ENCODE measurements at regions not wholly inside any gene's neighbourhood (a gene's known extent, or its start where the extent isn't known, plus 50 kb on each side); places are given as distances from the start of the nearest gene placed in this dataset.

DNA sequence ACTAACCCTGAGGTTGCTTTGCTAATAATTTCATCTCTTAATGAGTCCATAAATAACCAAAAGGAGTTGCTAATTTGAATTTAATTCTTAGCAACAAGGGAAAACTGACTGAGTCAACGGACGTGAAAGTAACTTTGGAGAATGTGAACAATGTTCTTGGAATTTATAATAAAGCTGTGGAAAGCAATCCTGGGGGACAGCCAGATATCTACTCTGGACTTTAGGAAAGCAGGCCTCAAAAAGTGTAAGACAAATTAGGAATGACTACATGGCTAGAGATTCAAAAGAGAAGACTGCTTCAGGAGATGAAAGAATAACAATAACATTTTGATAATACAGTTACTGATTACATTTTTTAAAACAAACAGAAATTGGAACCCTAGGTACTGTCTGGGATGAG lies 318.4 kb upstream of the COL8A1 start:
- Histone ChIP-seq H3K4me3 (no peak overlapping the region), H3K36me3 (no peaks in the 10 kb centered on the region), H3K27me3 (no peaks in the 10 kb centered on the region), H3K9me3 (no peaks in the 10 kb centered on the region), H3K27ac (no peak overlapping the region), H3K4me1 (no peaks in the 10 kb centered on the region)
- intact Hi-C loops (cut with DNase I; ENCODE audit: low total_unique reads): no loop called here
- no peak for TF ChIP-seq POLR2A (IDR thresholded peaks at IDR 0.05)
- TF ChIP-seq, protein P1, sequence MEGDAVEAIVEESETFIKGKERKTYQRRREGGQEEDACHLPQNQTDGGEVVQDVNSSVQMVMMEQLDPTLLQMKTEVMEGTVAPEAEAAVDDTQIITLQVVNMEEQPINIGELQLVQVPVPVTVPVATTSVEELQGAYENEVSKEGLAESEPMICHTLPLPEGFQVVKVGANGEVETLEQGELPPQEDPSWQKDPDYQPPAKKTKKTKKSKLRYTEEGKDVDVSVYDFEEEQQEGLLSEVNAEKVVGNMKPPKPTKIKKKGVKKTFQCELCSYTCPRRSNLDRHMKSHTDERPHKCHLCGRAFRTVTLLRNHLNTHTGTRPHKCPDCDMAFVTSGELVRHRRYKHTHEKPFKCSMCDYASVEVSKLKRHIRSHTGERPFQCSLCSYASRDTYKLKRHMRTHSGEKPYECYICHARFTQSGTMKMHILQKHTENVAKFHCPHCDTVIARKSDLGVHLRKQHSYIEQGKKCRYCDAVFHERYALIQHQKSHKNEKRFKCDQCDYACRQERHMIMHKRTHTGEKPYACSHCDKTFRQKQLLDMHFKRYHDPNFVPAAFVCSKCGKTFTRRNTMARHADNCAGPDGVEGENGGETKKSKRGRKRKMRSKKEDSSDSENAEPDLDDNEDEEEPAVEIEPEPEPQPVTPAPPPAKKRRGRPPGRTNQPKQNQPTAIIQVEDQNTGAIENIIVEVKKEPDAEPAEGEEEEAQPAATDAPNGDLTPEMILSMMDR (IDR thresholded peaks at IDR 0.05): no peak
- DNase-seq (ENCODE audit: low spot score in 2 of 2): no peak

DNA sequence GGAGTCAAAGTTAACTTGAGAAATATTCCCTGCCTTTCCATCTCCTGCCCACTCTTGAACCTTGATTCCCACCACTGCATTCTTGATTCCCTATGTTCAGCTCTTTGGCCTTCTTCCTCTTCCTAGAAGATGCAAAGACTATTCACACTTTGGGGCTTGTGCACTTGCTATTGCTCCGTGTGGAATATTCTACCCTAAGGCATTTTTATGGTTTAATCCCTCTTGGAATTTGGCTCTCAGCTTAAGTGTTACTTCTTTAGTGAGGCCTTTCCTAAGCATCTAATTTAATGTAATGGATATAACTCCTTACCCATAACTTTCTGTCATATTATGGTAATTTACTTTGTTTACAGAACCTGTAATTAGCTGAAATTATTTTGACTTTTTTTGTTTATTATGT lies 318.9 kb upstream of the COL8A1 start:
- no peaks in the 10 kb centered on the region for H3K9me3 ChIP-seq
- no peak for DNase-seq (ENCODE audit: low spot score in 2 of 2)
- TF ChIP-seq, protein P1 (IDR thresholded peaks at IDR 0.05): no peak
- no peak for TF ChIP-seq POLR2A (IDR thresholded peaks at IDR 0.05)
- no peak for TF ChIP-seq POLR2AphosphoS5 (IDR thresholded peaks at IDR 0.05)
- no peak overlapping the region for H3K27ac ChIP-seq
- H3K36me3 ChIP-seq: no peaks in the 10 kb centered on the region
- H3K4me1 ChIP-seq: no peaks in the 10 kb centered on the region
- H3K27me3 ChIP-seq: no peaks in the 10 kb centered on the region
- no peak overlapping the region for H3K4me3 ChIP-seq
- intact Hi-C loops (cut with DNase I; ENCODE audit: low total_unique reads): no loop called here

DNA sequence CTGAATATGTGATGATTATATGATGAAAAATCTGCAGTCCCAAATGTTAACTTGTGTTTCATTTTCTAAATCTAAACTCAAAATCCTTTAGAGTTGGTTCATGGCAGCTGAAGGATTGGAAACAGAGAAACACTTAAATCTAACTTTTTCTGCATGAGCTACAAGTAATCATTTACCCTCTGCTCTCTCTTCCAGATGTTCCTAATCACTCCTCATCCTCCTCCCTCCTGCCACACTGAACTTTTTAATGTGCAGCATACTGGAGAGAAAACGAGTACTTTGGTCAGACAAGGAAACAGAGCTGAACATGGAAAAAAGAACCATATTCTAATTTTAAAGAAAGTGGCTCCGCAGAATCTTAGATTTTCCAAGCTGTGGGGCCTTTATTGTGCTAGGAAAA lies 321.2 kb upstream of the COL8A1 start:
- TF ChIP-seq, protein P1 (IDR thresholded peaks at IDR 0.05): no peak
- TF ChIP-seq POLR2A (IDR thresholded peaks at IDR 0.05) (no peak), POLR2AphosphoS5 (IDR thresholded peaks at IDR 0.05) (no peak)
- H3K36me3 ChIP-seq: no peaks in the 10 kb centered on the region
- intact Hi-C loops (cut with DNase I; ENCODE audit: low total_unique reads): no loop called here
- H3K9me3 ChIP-seq: no peaks in the 10 kb centered on the region
- no peak for DNase-seq (ENCODE audit: low spot score in 2 of 2)
- no peak overlapping the region for H3K4me3 ChIP-seq
- H3K27ac ChIP-seq: no peak overlapping the region
- no peaks in the 10 kb centered on the region for H3K27me3 ChIP-seq
- no peaks in the 10 kb centered on the region for H3K4me1 ChIP-seq

DNA sequence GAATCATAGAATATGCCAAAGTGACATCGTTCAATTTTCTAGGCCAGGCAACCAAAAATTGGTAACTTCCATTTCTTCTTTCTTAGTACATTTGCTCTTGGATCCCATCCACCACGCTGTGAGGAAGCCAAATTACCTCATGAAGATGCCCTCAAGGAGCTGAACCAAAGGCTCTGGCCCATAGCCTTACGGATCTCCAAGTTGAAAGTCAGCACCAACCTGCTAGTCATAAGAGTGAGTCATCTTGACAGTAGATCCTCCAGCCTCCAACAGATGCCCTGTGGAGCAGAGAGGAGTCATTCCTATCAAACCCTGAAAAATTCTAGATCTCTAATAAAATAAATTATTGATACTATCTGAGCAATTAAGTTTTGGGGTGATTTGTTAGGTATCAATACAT lies 322.5 kb upstream of the COL8A1 start:
- Histone ChIP-seq H3K4me3 (no peak overlapping the region), H3K9me3 (peaks cover 0 to 2% of the 10 kb centered on the region in 2 donors), H3K27me3 (no peaks in the 10 kb centered on the region), H3K4me1 (no peaks in the 10 kb centered on the region), H3K27ac (no peak overlapping the region), H3K36me3 (no peaks in the 10 kb centered on the region)
- no peak for DNase-seq (ENCODE audit: low spot score in 2 of 2)
- TF ChIP-seq, protein P1 (IDR thresholded peaks at IDR 0.05): no peak
- no peak for TF ChIP-seq POLR2AphosphoS5 (IDR thresholded peaks at IDR 0.05)
- TF ChIP-seq POLR2A (IDR thresholded peaks at IDR 0.05): no peak
- intact Hi-C loops (cut with DNase I; ENCODE audit: low total_unique reads): no loop called here

DNA sequence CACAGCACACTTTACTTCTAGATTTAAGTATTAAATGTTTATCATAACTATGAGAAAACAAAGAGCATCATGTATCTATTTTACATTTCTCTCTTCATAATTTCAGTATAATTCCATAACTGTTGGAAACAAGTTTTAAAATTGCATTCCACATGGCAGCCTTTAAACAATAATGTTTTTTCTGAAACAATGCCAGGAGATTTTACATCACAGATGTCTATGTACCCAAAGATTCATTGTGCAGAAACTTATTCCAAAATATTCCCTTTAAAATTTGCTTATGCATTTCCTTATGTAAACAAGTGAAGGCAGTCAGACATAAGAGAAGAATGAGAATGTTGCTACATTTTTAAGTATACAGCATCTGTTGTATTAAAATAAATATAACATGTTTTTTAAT lies 324.9 kb upstream of the COL8A1 start:
- intact Hi-C loops (cut with DNase I; ENCODE audit: low total_unique reads): no loop called here
- Histone ChIP-seq H3K4me3 (no peak overlapping the region), H3K4me1 (no peaks in the 10 kb centered on the region), H3K36me3 (no peaks in the 10 kb centered on the region), H3K27ac (no peak overlapping the region), H3K9me3 (peaks cover 0 to 21% of the 10 kb centered on the region in 2 donors), H3K27me3 (no peaks in the 10 kb centered on the region)
- TF ChIP-seq, protein P1 (IDR thresholded peaks at IDR 0.05): no peak
- TF ChIP-seq POLR2AphosphoS5 (IDR thresholded peaks at IDR 0.05): no peak
- TF ChIP-seq POLR2A (IDR thresholded peaks at IDR 0.05): no peak
- DNase-seq (ENCODE audit: low spot score in 2 of 2): no peak
